Lower leg skin (tissue), 3 donors: ENCODE measurements at regions not wholly inside any gene's neighbourhood (a gene's known extent, or its start where the extent isn't known, plus 50 kb on each side); places are given as distances from the start of the nearest gene placed in this dataset.

Experiments used
- POLR2A ChIP-seq, 2 donors: fragments of 450-650 bp; IDR thresholded peaks; one replicate each; pipeline ENCODE4 v1.6.1; 2016 to 2017; ENCODE audit warnings: antibody characterized with exemption in 2 of 2, mild to moderate bottlenecking in 1 of 2, moderate library complexity in 1 of 2
- TF ChIP-seq, protein P1 (sequence below), 3 donors: fragments of 450-650 bp; IDR thresholded peaks; one replicate each; pipeline ENCODE4 v1.5.1; 2016; ENCODE audit warnings: antibody characterized with exemption in 3 of 3, mild to moderate bottlenecking in 3 of 3, moderate library complexity in 2 of 3

DNA sequence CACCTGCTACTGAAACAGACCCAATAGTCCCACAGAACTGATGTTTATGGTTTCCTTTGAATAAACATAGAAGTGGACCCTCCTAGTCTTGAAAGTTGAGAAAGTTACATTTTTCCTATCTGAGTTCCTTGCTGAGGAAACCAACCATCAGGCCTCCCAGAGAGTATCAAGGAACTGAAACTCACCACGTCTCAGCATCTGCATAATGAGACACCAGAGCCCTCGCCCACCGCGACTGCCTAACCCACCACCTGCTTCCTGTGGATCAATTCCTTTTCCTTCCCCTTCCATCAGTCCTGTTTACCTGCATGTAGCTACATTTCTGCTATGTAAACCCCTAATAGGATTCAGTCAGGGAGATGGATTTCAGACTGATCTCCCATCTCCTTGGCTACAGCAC lies 443.2 kb upstream of the TMEM132C start:
- TF ChIP-seq, protein P1, sequence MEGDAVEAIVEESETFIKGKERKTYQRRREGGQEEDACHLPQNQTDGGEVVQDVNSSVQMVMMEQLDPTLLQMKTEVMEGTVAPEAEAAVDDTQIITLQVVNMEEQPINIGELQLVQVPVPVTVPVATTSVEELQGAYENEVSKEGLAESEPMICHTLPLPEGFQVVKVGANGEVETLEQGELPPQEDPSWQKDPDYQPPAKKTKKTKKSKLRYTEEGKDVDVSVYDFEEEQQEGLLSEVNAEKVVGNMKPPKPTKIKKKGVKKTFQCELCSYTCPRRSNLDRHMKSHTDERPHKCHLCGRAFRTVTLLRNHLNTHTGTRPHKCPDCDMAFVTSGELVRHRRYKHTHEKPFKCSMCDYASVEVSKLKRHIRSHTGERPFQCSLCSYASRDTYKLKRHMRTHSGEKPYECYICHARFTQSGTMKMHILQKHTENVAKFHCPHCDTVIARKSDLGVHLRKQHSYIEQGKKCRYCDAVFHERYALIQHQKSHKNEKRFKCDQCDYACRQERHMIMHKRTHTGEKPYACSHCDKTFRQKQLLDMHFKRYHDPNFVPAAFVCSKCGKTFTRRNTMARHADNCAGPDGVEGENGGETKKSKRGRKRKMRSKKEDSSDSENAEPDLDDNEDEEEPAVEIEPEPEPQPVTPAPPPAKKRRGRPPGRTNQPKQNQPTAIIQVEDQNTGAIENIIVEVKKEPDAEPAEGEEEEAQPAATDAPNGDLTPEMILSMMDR (IDR thresholded peaks at IDR 0.05): no peak
- no peak for TF ChIP-seq POLR2A (IDR thresholded peaks at IDR 0.05)
